Mucosa of stomach (tissue), 1 donor: ENCODE measurements at regions not wholly inside any gene's neighbourhood (a gene's known extent, or its start where the extent isn't known, plus 50 kb on each side); places are given as distances from the start of the nearest gene placed in this dataset.

Source experiments
- H3K27me3 ChIP-seq: one replicate; pipeline ENCODE4 v1.7.0; 2013; ENCODE audit warnings: mild to moderate bottlenecking, low read length; ENCODE audit not compliant: control insufficient read depth, insufficient read depth
- H3K36me3 ChIP-seq: one replicate; pipeline ENCODE4 v1.7.0; 2013; ENCODE audit warnings: low read length; ENCODE audit not compliant: control insufficient read depth, insufficient read depth
- H3K4me1 ChIP-seq: one replicate; pipeline ENCODE4 v1.7.0; 2013; ENCODE audit warnings: mild to moderate bottlenecking, low read length; ENCODE audit not compliant: control insufficient read depth, insufficient read depth
- H3K4me3 ChIP-seq: one replicate; pipeline ENCODE4 v1.7.0; 2013; ENCODE audit warnings: low read length
- H3K9ac ChIP-seq: one replicate; pipeline ENCODE4 v1.7.0; 2013; ENCODE audit warnings: mild to moderate bottlenecking, low read length, moderate library complexity
- H3K9me3 ChIP-seq: one replicate; pipeline ENCODE4 v1.7.0; 2013; ENCODE audit warnings: mild to moderate bottlenecking, low read length, moderate library complexity; ENCODE audit not compliant: control insufficient read depth
- donor health status: Pancreatic carcinoma.

DNA sequence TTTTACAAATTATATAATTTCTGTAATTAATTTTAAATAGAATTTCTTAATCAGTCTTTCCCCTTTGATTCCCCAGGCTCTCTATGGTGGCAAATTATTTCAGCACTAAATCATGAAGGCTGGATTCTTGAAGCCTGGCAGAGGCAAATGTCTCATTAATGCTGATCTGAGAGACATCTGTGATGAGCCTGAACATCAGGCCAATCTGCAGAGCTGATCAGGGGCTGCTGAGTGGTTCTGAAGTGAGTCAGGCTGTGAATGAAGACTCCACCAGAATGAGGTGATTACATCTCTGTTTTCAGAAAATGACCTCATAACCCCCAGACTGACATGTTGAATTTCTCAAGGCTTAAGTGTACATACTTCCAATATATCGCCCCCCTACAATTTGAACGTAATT lies 124.2 kb upstream of the MIS18BP1 start:
- Histone ChIP-seq H3K9me3 (no peaks in the 10 kb centered on the region), H3K36me3 (no peaks in the 10 kb centered on the region), H3K4me1 (no peaks in the 10 kb centered on the region), H3K9ac (no peak overlapping the region), H3K27me3 (no peaks in the 10 kb centered on the region), H3K4me3 (no peak overlapping the region)

DNA sequence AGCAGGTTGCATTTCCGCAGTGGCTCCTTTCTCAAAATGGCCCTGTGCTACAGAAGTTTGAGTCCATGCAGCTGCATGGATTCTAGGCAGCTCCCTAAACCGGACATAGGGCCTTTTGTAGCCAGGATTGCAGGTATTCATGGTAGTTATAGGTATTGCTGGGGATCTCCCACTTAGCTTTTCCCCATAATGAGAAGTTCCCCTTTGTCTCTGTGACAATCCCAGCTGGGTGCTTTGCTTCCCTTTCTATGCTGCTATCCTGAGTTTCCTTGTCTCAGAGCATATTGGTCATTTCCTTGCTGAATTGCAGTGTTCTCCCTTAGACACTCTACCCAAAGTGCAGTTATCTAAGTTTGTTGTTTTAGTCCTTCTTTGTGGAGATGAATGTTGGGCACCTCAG lies 120.9 kb upstream of the MIS18BP1 start:
- Histone ChIP-seq H3K9ac (no peak overlapping the region), H3K9me3 (no peaks in the 10 kb centered on the region), H3K4me3 (no peak overlapping the region), H3K4me1 (no peaks in the 10 kb centered on the region), H3K27me3 (no peaks in the 10 kb centered on the region), H3K36me3 (no peaks in the 10 kb centered on the region)

DNA sequence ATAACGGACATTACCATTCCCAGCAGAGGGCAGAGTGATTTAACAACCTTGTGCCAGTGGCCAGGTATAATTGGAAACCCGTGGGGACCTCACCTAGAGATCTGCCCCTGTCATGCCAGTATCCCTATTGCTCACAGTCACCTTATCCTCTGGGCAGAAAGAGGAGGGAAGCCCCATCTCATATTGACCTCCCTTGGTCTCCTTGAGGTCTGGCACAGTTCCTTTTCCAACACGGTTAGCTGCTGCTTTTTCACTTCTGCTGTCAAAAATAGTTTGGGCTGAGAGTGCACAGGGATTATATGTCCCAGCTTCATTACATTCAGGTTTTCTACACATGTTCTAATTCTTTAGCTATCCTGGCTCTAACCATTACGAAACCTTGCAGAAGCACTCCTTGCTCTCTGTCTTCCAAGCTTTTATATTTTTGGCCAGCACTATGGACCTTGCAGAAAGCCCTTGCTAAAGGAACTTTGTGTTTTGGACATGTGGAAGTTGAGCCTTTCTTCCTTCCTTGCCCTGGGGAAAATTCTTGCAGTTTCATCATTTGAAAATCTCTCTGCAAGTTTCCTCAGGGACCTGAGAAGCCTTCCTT lies 111.7 kb upstream of the MIS18BP1 start:
- Histone ChIP-seq H3K9ac (no peak overlapping the region), H3K4me1 (no peaks in the 10 kb centered on the region), H3K27me3 (no peaks in the 10 kb centered on the region), H3K36me3 (no peaks in the 10 kb centered on the region), H3K9me3 (no peaks in the 10 kb centered on the region), H3K4me3 (no peak overlapping the region)

DNA sequence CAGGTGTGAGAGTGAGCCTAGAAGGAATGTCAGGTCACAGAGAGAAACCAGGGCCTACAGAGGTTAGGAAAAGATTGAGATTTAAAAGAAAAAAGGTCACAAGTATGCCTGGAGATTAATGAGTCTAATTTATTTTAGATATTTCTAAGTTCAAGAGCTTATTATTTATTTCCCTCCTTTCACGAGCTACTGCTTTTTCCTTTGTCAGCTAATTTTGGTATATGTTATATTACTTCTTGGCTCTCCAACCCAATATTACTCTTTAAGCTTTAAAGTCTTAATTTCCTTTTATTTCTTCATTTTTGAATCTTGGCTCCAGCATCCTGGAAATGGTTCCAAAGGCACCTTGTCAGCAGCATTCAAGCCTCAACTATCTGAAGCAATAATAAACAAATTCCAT lies 109.5 kb upstream of the MIS18BP1 start:
- Histone ChIP-seq H3K4me3 (no peak overlapping the region), H3K9me3 (no peaks in the 10 kb centered on the region), H3K4me1 (no peaks in the 10 kb centered on the region), H3K9ac (no peak overlapping the region), H3K27me3 (no peaks in the 10 kb centered on the region), H3K36me3 (no peaks in the 10 kb centered on the region)

DNA sequence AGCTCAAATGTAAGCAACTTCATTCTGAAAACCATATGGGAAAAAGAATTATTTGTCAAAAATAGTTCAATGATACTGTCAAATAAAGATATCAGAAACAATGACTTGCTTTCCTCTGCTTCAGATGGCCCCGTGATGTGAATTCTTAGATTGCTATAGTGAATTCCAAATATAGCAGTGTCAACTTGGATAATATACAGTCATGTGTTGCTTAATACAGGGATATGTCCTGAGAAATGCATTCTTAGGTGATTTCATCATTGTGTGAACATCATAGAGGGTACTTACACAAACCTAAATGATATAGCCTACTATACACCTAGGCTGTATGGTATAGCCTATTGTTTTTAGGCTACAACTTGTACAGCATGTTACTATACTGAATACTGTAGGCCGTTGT lies 108.7 kb upstream of the MIS18BP1 start:
- Histone ChIP-seq H3K36me3 (no peaks in the 10 kb centered on the region), H3K4me3 (no peak overlapping the region), H3K9ac (no peak overlapping the region), H3K27me3 (no peaks in the 10 kb centered on the region), H3K4me1 (no peaks in the 10 kb centered on the region), H3K9me3 (no peaks in the 10 kb centered on the region)

DNA sequence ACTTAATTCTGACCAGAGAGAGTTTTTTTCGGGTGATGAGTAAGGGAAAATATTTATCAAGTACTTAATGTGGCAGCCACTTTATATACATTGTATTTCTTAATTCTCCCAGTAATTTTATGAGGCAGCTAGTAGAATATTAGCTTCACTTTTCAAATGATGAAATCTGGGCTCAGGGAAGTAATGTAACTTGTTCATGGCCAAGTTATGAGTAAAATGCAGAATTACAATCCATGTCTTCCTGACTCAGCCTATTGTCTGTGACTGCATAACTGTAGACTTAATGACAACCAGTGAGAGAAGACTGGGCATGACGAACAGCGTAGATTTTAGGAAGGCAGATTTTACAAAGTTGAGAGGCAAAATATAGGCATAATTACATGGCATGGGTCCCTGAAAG lies 106.7 kb upstream of the MIS18BP1 start:
- Histone ChIP-seq H3K36me3 (no peaks in the 10 kb centered on the region), H3K4me1 (no peaks in the 10 kb centered on the region), H3K27me3 (no peaks in the 10 kb centered on the region), H3K9ac (no peak overlapping the region), H3K9me3 (no peaks in the 10 kb centered on the region), H3K4me3 (no peak overlapping the region)

DNA sequence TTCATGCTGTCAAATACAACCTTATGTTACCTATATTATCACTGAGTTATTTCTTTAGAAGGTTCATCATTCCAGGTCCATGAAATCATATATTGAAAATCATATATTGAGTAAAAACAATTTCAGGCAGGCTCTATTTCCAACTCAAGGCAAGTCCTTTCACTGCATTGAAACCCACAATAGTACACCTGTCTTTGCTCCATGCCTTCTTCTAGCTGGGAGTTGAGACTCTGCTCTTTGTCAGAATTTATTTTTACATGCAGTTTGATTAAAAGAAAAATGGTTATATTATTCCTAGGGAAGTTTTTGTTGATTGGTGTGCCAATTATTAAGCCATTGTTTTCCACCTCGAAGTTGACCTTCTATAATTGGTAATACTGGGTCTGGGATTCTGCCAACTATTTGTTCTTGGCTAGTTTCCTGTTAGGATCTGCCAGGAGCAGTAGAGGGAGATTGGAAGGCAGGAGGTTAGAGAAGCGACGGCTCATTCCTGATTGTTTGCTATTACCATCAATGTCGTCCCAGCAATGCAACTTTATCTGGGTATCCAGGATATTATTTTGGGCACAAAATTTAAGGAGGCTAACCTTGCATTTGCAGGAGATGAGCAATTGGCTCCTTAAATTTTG lies 79.5 kb upstream of the MIS18BP1 start:
- H3K27me3 ChIP-seq = no peaks in the 10 kb centered on the region
- H3K36me3 ChIP-seq = no peaks in the 10 kb centered on the region
- H3K9ac ChIP-seq = no peak overlapping the region
- H3K4me1 ChIP-seq = no peaks in the 10 kb centered on the region
- no peaks in the 10 kb centered on the region for H3K9me3 ChIP-seq
- H3K4me3 ChIP-seq = no peak overlapping the region

DNA sequence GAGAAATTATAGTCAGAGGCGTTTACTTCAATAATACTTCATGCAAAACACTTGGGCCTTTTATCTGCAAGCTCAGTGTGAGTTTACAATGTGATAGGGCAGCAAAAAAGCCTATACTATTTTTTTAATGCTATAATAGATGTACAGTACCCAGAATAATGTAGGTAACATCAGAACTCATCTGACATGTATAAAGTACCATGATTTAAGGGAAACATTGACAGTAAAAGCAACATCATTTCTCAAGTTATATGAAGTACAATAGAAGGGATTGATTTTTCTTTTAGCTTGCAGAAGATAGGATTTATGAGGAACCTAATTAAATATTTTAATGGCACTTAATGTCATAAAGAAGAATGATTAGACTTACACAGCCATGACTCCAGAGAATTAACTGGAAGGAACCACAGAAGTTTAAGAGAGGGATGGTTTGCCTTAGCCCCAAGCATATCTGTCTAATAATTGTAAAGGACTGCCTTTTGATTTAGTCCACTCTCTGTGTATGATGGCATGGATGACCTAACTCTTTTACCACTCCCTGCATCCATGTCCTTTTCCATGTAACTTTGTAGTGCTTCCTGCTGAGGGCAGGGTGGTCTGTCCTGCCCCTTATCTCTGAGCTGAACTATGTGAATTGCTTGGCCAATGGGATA lies 55.9 kb upstream of the MIS18BP1 start:
- no peaks in the 10 kb centered on the region for H3K36me3 ChIP-seq
- no peaks in the 10 kb centered on the region for H3K27me3 ChIP-seq
- no peak overlapping the region for H3K4me3 ChIP-seq
- H3K4me1 ChIP-seq = no peaks in the 10 kb centered on the region
- H3K9me3 ChIP-seq = no peaks in the 10 kb centered on the region
- H3K9ac ChIP-seq = no peak overlapping the region
